HT1080 (cell line): ENCODE measurements at regions not wholly inside any gene's neighbourhood (a gene's known extent, or its start where the extent isn't known, plus 50 kb on each side); places are given as distances from the start of the nearest gene placed in this dataset.
"Not testable (repeated sequence)": the region's sequence is repeated elsewhere in the genome, so short reads cannot be mapped to it uniquely, and the experiment has no call there.

Experiments used
- DNase-seq: peaks from one replicate; pipeline ENCODE4 v3.0.0-alpha.2; 2015; ENCODE audit warnings: low read depth

DNA sequence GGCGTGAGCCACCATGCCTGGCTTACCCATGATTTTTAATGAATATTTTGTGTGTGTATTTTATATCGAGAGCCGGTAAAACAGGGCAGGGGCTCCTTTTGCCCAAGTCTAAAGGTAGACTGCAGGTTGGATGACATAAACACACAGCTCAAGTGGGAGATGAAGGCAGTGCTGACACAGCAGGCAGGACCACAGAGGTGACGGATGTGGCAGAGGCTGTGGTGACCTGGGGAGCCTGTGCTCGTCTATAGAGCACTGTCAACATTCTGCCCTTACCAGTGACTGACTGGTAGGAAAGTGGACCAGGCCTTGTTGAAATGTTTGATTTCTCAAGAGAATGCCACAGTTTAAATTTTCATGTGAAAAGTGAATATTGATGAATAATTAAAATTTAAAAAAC is 137.5 kb downstream of the ZFP64 start:
- no peak for DNase-seq

GRCh38 chr20:52049001-52049731 is 142.4 kb downstream of the ZFP64 start:
- no peak for DNase-seq

DNA sequence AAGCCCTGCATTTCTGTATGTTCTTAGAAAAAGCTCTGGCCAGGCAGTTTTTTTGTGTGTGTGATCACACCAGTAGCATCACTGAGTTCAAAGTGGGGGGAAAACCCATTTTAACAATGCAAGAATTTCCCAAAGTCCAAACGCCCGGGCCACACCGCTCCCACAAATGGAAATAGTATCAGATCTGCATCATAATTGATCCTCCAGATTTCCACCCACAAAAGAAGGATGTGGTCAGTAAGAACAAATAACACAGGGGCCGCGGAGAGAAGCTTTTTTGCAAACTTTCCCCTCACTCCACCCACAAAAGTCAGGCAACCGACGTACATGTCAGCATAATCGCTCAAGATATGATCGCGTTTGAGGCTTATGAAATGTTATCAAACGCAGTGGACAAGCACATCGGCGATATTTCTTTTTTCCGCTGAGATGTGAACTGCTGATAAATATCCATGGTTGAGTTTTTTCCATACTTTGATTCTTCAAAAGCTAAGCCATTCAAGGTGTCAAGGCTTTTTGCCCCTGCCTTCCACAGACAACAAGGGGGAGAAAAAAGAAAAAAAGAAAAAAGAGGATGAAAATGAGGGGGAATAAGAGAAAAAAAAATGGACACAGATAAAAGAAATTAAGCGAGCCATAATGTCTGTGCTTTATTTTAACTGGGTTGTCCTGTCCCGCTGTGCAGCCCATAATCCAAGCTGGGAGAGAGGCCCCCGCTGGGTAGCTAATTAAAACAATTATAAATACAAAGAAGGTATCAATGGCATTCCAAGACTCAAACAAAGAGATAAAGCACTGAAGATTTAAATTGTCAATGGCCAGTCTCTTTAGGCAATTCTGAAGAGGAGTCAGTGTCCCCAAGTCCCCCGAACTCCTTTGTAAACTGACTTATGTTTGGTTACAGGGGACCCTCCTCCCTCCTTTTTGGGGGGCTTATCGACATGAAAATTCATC is 143.5 kb downstream of the ZFP64 start:
- DNase-seq = peak; percentile 42

DNA sequence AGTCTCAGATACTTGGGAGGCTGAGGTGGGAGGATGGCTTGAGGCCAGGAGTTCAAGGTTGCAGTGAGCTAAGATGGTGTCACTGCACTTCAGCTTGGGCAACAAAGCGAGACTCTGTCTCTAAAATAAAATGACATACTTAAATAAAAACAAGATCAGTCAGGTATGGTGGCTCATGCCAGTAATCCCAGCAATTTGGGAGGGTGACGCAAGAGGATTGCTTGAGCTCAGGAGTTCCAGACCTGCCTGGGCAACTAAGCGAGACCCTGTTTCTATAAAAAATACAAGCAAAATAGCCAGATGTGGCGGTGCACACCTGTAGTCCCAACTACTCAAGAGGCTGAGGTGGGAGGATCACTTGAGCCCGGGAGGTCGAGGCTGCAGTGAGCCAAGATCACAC is 149.6 kb downstream of the ZFP64 start:
- DNase-seq = no peak

DNA sequence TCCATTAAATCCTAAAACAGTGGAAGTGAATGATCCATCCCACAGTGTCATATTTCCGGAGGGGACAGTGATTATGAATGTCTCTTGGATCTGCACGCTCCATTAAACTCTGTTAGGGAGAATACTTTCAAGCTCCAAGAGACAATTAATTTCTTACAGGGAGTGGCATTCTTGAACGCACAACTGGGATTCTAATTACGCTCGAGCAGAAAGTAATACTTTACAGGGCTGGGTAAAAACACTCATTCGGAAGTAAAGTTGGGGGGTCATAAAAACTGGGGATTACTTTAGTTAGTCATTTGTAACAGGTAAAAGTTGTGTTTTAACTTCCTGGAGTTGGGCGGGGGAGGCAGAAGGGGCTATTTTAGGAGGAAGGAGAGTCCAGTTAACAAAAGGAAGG is 151.8 kb downstream of the ZFP64 start:
- DNase-seq = no peak

- not testable (repeated sequence) for DNase-seq
Observed at GRCh38 chr20:52038632-52039031, 152.9 kb downstream of the ZFP64 start.

GRCh38 chr20:52037370-52037769 is 154.2 kb downstream of the ZFP64 start:
- DNase-seq = no peak

DNA sequence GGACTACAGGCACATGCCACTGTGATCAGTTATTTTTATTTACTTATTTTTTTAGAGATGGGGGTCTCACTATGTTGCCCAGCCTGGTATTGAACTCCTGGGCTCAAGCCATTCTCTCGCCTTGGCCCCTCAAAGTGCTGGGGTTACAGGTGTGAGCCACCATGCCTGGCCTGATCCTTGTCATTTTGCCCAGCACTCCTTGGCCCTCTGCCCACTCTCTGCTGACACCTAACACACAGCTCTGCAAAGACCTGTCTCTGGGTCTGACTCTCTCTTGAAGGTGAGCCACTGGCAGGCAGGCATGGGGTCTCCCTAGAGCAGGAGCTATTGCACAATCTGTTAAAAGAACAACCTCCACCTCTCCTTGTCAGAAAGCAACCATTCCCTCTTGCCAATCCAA is 155.6 kb downstream of the ZFP64 start:
- DNase-seq = no peak

- no peak for DNase-seq
Observed at GRCh38 chr20:52035498-52035897, 156.1 kb downstream of the ZFP64 start.

- no peak for DNase-seq
Observed at GRCh38 chr20:52034581-52034980, 157.0 kb downstream of the ZFP64 start.

- DNase-seq = peak; percentile 42
Observed at GRCh38 chr20:52033313-52033712, 158.3 kb downstream of the ZFP64 start.

GRCh38 chr20:52032304-52032683 is 159.3 kb downstream of the ZFP64 start:
- DNase-seq = not testable (repeated sequence)

- DNase-seq = peak; percentile 79
Observed at GRCh38 chr20:52031563-52032303, 159.8 kb downstream of the ZFP64 start.

DNA sequence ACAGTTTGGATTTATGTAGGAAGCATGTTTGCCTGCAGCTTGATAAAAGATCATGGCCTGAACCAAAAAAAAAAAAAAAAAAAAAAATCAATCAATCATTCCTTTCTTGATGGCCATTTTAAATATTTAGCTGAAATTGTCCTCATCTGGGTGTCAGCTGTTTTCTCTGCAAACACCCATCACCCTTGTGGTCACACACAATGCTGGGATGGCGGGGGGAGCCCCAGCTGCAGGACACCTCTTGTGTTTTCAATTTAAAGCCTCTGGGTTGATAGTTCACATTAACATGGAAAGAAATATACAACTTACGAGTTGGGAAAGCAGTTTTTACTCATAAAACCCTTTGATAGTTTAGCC is 160.4 kb downstream of the ZFP64 start:
- no peak for DNase-seq

DNA sequence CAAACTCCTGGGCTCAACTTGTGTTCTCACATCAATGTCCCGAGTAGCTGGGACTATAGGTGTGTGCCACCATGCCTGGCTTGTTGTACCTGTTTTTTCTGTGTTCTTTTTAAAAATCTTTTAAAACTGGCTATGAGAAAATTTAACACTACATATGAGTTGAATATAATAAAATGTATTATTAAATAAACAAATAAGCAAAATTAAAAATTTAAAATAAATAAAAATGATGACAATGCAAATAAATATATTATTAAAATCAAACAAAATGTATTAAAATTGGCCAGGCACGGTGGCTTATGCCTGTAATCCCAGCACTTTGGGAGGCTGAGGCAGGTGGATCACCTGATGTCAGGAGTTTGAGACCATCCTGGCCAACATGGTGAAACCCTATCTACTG is 162.4 kb downstream of the ZFP64 start:
- not testable (repeated sequence) for DNase-seq

- no peak for DNase-seq
Observed at GRCh38 chr20:52025938-52026337, 165.6 kb downstream of the ZFP64 start.

DNA sequence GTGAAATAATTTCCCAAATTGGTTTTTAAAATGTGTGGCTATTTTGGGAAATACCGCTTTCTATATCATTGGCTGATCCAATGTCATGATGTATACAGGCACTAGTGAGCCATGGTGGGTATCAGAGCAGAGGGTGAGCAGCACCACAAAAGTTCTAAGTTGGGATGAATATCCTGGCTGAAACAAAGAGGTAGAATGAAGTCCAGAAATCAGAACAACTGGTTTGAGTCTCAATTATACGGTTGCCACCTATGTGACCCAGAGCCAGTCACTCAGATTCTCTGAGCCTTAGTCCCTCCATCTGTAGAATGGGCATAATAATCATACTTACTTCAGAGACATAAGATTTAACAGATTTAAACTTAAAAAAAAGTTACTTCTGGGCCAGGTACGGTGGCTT is 172.3 kb downstream of the ZFP64 start:
- DNase-seq = no peak

GRCh38 chr20:52017669-52018317 is 173.8 kb downstream of the ZFP64 start:
- no peak for DNase-seq

DNA sequence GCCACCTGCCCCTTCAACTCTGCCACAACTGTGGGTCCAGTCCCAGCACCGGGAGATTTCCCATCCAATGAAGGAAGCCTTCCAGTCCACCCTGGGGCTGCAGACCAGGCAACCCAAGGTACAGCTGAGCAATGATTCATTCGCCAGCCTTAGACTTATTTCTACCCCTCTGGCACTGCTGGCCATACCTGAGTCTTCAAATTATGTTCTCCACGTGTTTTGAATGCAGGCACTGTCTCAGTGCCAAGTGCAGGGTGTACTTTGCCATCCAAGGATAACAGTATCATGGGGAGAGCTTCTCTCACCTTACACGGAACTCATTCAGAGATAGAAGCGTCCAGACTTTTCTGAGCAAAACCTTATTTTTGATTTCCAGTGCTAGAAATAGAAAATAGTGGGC is 175.6 kb downstream of the ZFP64 start:
- no peak for DNase-seq

DNA sequence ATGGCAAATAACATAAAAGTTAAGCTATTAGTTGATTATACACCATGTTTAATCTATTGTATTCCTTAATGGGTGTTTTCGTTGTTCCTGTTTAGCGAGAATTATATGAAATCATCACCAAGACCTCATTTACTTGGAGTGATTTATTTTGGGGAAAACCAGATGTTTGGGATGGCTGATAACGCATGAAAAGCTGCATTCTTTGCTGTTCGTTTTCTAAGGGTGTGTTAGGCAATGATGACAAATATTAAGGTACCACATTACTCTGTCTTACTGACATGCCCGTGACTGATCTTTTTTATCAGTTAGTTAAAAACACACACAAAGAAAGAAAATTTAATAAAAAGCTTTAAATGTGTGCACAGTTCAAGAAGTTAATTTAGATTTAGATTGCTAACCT is 176.4 kb downstream of the ZFP64 start:
- no peak for DNase-seq

DNA sequence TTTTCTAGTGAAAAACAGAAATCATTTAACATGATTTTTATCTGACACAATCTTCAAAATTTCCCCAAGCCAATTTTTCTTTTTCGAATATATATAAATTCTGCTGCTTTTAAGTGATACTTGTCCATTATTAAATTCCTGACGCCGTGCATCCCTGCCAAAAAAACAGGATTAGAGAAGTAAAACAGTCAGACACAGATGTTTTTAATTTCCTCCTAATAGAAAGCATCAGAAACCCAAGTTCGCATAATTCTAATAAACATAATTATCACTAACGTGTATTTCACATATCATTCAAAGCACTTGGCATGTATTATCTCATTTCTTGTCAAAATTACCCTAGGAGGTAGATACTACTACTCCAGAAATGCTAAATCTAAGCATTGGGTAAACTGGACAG is 179.5 kb downstream of the ZFP64 start:
- DNase-seq = no peak

- DNase-seq = no peak
Observed at GRCh38 chr20:52011093-52011492, 180.5 kb downstream of the ZFP64 start.
